WTC11 (cell line): ENCODE measurements at regions not wholly inside any gene's neighbourhood (a gene's known extent, or its start where the extent isn't known, plus 50 kb on each side); places are given as distances from the start of the nearest gene placed in this dataset.

ENCODE experiments used
- ATAC-seq: fragments of 200-7000 bp; cut with Tn5 transposase; 2 replicates; pipeline ENCODE4 v1.10.0; 2021; ENCODE audit warnings: mild to moderate bottlenecking, moderate library complexity
- CTCF ChIA-PET: fragments of 300-600 bp; sonication (Branson Sonifier 250); formaldehyde crosslinking; loops from one replicate; lab custom pipeline; 2021; ENCODE audit warnings: antibody characterized with exemption; lab: Charles Lee
- POLR2A ChIA-PET: fragments of 350-600 bp; sonication (Branson Sonifier 250); formaldehyde crosslinking; loops from one replicate; lab custom pipeline; 2021; ENCODE audit warnings: antibody characterized with exemption; lab: Charles Lee
- DNase-seq: peaks from one replicate; pipeline ENCODE4 v3.0.0; 2021; ENCODE audit warnings: low spot score
- H3K27ac Mint-ChIP-seq: 2 replicates; pipeline ENCODE4 v1.8.0; 2021; ENCODE audit warnings: mixed read lengths
- H3K27me3 Mint-ChIP-seq: 2 replicates; pipeline ENCODE4 v1.8.0; 2021; ENCODE audit warnings: low read depth, mild to moderate bottlenecking, moderate library complexity, mixed read lengths
- H3K36me3 Mint-ChIP-seq: 2 replicates; pipeline ENCODE4 v1.8.0; 2021; ENCODE audit warnings: mixed read lengths
- H3K4me1 Mint-ChIP-seq: 2 replicates; pipeline ENCODE4 v1.8.0; 2022; ENCODE audit warnings: mixed read lengths
- H3K4me3 Mint-ChIP-seq: 2 replicates; pipeline ENCODE4 v1.8.0; 2021; ENCODE audit warnings: mild to moderate bottlenecking, moderate library complexity, mixed read lengths
- H3K9me3 Mint-ChIP-seq: 2 replicates; pipeline ENCODE4 v1.8.0; 2021; ENCODE audit warnings: mixed read lengths
- CBFB ChIP-seq: sonication (generic); formaldehyde crosslinking; IDR thresholded peaks from 2 replicates; pipeline ENCODE4 v1.8.1; 2022; ENCODE audit warnings: mild to moderate bottlenecking, low read depth, missing genetic modification reagents
- ESRRA ChIP-seq: sonication (generic); formaldehyde crosslinking; IDR thresholded peaks from 2 replicates; pipeline ENCODE4 v1.8.1; 2022; ENCODE audit warnings: mild to moderate bottlenecking, missing genetic modification reagents, borderline replicate concordance
- SP1 ChIP-seq: sonication (generic); formaldehyde crosslinking; conservative IDR thresholded peaks from 2 replicates; pipeline ENCODE4 v1.8.1; 2022; ENCODE audit warnings: missing genetic modification reagents
- TEAD4 ChIP-seq: sonication (generic); formaldehyde crosslinking; IDR thresholded peaks from 2 replicates; pipeline ENCODE4 v1.8.0; 2022; ENCODE audit warnings: mild to moderate bottlenecking, missing genetic modification reagents
- ZBTB21 ChIP-seq: sonication (generic); formaldehyde crosslinking; IDR thresholded peaks from 2 replicates; pipeline ENCODE4 v1.8.1; 2023; ENCODE audit warnings: mild to moderate bottlenecking, missing genetic modification reagents, borderline replicate concordance
- ZNF138 ChIP-seq: sonication (generic); formaldehyde crosslinking; conservative IDR thresholded peaks from 2 replicates; pipeline ENCODE4 v1.8.1; 2022; ENCODE audit warnings: mild to moderate bottlenecking, moderate library complexity, missing genetic modification reagents
- ZNF232 ChIP-seq: sonication (generic); formaldehyde crosslinking; IDR thresholded peaks from 2 replicates; pipeline ENCODE4 v1.8.0; 2022; ENCODE audit warnings: mild to moderate bottlenecking, missing genetic modification reagents
- ZNF263 ChIP-seq: sonication (generic); formaldehyde crosslinking; IDR thresholded peaks from 2 replicates; pipeline ENCODE4 v1.8.1; 2022; ENCODE audit warnings: low read depth, mild to moderate bottlenecking, moderate library complexity, missing genetic modification reagents
- ZNF423 ChIP-seq: fragments of 250-450 bp; sonication (Bioruptor Pico); IDR thresholded peaks from 2 replicates; pipeline ENCODE4 v2.1.2; 2022; ENCODE audit warnings: mild to moderate bottlenecking, moderate library complexity
- TF ChIP-seq, protein P1 (sequence below): fragments of 200-600 bp; IDR thresholded peaks from 2 replicates; pipeline ENCODE4 v1.8.0; 2022; ENCODE audit warnings: antibody characterized with exemption
- TF ChIP-seq, protein P2 (sequence below): fragments of 250-450 bp; sonication (Bioruptor Pico); IDR thresholded peaks from 2 replicates; pipeline ENCODE4 v1.9.0; 2021; ENCODE audit warnings: mild to moderate bottlenecking, borderline replicate concordance
- TF ChIP-seq, protein P3 (sequence below): sonication (generic); formaldehyde crosslinking; IDR thresholded peaks from 2 replicates; pipeline ENCODE4 v1.8.1; 2022; ENCODE audit warnings: mild to moderate bottlenecking, missing genetic modification reagents, moderate library complexity, borderline replicate concordance

DNA sequence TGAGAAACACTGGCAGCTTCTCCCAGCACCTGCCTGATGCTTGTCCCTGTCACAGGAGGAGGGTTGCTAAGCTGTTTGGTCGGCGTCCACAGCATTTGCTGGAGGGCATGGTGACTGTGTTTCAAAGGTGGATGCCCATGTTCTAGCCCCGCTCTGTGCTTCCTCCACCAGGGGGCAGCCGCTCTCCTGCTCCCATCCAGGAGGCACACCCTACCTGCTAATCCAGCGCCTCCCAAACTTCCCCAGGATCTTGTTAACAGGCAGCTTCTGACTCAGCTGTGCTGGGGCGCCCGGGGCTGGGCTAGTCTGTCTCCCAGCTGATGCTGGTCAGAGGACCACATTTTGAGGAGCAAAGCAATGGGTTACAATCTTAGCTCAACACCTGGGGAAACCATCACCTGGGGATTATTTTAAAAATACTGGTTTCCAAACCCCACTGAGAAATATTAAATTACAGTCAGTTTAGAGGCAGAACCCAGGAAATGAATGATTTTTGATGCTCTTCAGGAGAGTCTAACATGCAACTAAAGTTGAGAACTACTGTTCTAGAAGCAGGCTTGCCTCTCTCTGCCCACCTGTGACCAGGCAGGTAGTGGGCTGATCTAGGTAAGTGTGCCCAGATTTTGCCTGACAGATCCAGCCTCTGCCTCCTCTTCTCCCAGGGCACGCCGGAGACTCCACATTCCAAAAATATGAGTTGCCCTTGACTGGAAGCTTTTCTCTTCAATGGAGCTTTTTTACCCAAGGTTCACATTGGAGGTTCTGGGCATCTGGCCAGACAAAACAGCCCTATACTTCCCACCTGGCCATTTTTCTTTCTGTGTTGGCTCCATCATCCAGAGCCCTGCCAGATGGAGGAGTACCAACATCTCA is 92.7 kb upstream of the GPR26 start:
- no peak overlapping the region for H3K27ac Mint-ChIP-seq
- CTCF ChIA-PET: interaction anchor here (0.6 to 2.3 kb wide), 69 partner anchors 9 to 530 kb away, joined by 3 to 42 read pairs (median 4); partner anchors contain the start of gene BUB3
- ATAC-seq (peak; percentile 98), DNase-seq (peak; percentile 92)
- peaks cover 20% of the 10 kb centered on the region for H3K4me1 Mint-ChIP-seq
- no peaks in the 10 kb centered on the region for H3K9me3 Mint-ChIP-seq
- H3K36me3 Mint-ChIP-seq: no peaks in the 10 kb centered on the region
- H3K27me3 Mint-ChIP-seq: peaks cover 2% of the 10 kb centered on the region
- no peak for TF ChIP-seq ESRRA
- TF ChIP-seq, protein P1, sequence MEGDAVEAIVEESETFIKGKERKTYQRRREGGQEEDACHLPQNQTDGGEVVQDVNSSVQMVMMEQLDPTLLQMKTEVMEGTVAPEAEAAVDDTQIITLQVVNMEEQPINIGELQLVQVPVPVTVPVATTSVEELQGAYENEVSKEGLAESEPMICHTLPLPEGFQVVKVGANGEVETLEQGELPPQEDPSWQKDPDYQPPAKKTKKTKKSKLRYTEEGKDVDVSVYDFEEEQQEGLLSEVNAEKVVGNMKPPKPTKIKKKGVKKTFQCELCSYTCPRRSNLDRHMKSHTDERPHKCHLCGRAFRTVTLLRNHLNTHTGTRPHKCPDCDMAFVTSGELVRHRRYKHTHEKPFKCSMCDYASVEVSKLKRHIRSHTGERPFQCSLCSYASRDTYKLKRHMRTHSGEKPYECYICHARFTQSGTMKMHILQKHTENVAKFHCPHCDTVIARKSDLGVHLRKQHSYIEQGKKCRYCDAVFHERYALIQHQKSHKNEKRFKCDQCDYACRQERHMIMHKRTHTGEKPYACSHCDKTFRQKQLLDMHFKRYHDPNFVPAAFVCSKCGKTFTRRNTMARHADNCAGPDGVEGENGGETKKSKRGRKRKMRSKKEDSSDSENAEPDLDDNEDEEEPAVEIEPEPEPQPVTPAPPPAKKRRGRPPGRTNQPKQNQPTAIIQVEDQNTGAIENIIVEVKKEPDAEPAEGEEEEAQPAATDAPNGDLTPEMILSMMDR: peak; percentile 63
- 0 out of 2 replicates have a peak, but pooled peaks have one; percentile 10 for TF ChIP-seq ZNF423
- POLR2A ChIA-PET: no interaction called here
- H3K4me3 Mint-ChIP-seq: no peak overlapping the region

GRCh38 chr10:123574109-123574698 is 92.0 kb upstream of the GPR26 start:
- H3K27ac Mint-ChIP-seq: no peak overlapping the region
- H3K4me3 Mint-ChIP-seq: no peak overlapping the region
- no peaks in the 10 kb centered on the region for H3K9me3 Mint-ChIP-seq
- ChIA-PET CTCF (interaction anchor here (0.7 to 2.0 kb wide), 9 partner anchors 10 to 349 kb away, joined by 4 to 42 read pairs (median 5); no protein-coding TSS in a partner anchor), POLR2A (no interaction called here)
- peaks cover 2% of the 10 kb centered on the region; the same call in 1 of the 2 replicates for H3K27me3 Mint-ChIP-seq
- TF ChIP-seq, protein P2, sequence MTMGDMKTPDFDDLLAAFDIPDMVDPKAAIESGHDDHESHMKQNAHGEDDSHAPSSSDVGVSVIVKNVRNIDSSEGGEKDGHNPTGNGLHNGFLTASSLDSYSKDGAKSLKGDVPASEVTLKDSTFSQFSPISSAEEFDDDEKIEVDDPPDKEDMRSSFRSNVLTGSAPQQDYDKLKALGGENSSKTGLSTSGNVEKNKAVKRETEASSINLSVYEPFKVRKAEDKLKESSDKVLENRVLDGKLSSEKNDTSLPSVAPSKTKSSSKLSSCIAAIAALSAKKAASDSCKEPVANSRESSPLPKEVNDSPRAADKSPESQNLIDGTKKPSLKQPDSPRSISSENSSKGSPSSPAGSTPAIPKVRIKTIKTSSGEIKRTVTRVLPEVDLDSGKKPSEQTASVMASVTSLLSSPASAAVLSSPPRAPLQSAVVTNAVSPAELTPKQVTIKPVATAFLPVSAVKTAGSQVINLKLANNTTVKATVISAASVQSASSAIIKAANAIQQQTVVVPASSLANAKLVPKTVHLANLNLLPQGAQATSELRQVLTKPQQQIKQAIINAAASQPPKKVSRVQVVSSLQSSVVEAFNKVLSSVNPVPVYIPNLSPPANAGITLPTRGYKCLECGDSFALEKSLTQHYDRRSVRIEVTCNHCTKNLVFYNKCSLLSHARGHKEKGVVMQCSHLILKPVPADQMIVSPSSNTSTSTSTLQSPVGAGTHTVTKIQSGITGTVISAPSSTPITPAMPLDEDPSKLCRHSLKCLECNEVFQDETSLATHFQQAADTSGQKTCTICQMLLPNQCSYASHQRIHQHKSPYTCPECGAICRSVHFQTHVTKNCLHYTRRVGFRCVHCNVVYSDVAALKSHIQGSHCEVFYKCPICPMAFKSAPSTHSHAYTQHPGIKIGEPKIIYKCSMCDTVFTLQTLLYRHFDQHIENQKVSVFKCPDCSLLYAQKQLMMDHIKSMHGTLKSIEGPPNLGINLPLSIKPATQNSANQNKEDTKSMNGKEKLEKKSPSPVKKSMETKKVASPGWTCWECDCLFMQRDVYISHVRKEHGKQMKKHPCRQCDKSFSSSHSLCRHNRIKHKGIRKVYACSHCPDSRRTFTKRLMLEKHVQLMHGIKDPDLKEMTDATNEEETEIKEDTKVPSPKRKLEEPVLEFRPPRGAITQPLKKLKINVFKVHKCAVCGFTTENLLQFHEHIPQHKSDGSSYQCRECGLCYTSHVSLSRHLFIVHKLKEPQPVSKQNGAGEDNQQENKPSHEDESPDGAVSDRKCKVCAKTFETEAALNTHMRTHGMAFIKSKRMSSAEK (CRISPR knock-in tag): no peak
- TF ChIP-seq SP1 (CRISPR knock-in tag): no peak
- no peak for TF ChIP-seq TEAD4
- no peak for TF ChIP-seq ZNF138
- no peak for TF ChIP-seq ZNF263 (CRISPR knock-in tag)
- TF ChIP-seq, protein P3, sequence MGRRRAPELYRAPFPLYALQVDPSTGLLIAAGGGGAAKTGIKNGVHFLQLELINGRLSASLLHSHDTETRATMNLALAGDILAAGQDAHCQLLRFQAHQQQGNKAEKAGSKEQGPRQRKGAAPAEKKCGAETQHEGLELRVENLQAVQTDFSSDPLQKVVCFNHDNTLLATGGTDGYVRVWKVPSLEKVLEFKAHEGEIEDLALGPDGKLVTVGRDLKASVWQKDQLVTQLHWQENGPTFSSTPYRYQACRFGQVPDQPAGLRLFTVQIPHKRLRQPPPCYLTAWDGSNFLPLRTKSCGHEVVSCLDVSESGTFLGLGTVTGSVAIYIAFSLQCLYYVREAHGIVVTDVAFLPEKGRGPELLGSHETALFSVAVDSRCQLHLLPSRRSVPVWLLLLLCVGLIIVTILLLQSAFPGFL: no peak
- TF ChIP-seq, protein P1: no peak
- TF ChIP-seq ZBTB21 (CRISPR knock-in tag): no peak
- TF ChIP-seq ZNF232 (CRISPR knock-in tag): no peak
- no peak for TF ChIP-seq CBFB (CRISPR knock-in tag)
- DNase-seq: no peak
- no peaks in the 10 kb centered on the region for H3K36me3 Mint-ChIP-seq
- ATAC-seq: no peak
- peaks cover 17% of the 10 kb centered on the region for H3K4me1 Mint-ChIP-seq
